Endodermal cell (in vitro differentiated cells): ENCODE measurements at regions not wholly inside any gene's neighbourhood (a gene's known extent, or its start where the extent isn't known, plus 50 kb on each side); places are given as distances from the start of the nearest gene placed in this dataset.

Experiments
- DNase-seq: peaks from one replicate; pipeline ENCODE4 v3.0.0-alpha.2; 2017
- H3K27ac ChIP-seq: 2 replicates; pipeline ENCODE4 v1.5.1; 2013; ENCODE audit warnings: mild to moderate bottlenecking, low read depth, low read length, moderate library complexity
- H3K27me3 ChIP-seq: 2 replicates; pipeline ENCODE4 v1.6.1; 2013; ENCODE audit warnings: mild to moderate bottlenecking, low read length, moderate library complexity; ENCODE audit not compliant: insufficient read depth, control insufficient read depth, poor library complexity, severe bottlenecking
- H3K36me3 ChIP-seq: 2 replicates; pipeline ENCODE4 v1.7.0; 2013; ENCODE audit warnings: mild to moderate bottlenecking, low read length, moderate library complexity; ENCODE audit not compliant: control insufficient read depth, insufficient read depth
- H3K4me1 ChIP-seq: one replicate; pipeline ENCODE4 v1.7.0; 2013; ENCODE audit warnings: low read length; ENCODE audit not compliant: control insufficient read depth, insufficient read depth
- H3K4me3 ChIP-seq: 2 replicates; pipeline ENCODE4 v1.5.1; 2013; ENCODE audit warnings: mild to moderate bottlenecking, low read length, moderate library complexity
- H3K9ac ChIP-seq: 2 replicates; pipeline ENCODE4 v1.6.1; 2013; ENCODE audit warnings: mild to moderate bottlenecking, low read length, moderate library complexity; ENCODE audit not compliant: poor library complexity, severe bottlenecking; ENCODE audit errors: extremely low read depth
- H3K9me3 ChIP-seq: 2 replicates; pipeline ENCODE4 v1.6.1; 2013; ENCODE audit warnings: mild to moderate bottlenecking, low read length, moderate library complexity; ENCODE audit not compliant: control insufficient read depth
- H3K27ac Mint-ChIP-seq: 2 replicates; pipeline ENCODE4 v1.8.0; 2020; ENCODE audit warnings: mixed read lengths
- H3K27me3 Mint-ChIP-seq: 2 replicates; pipeline ENCODE4 v1.8.0; 2021; ENCODE audit warnings: mild to moderate bottlenecking, mixed read lengths; ENCODE audit not compliant: insufficient read depth
- H3K36me3 Mint-ChIP-seq: 2 replicates; pipeline ENCODE4 v1.8.0; 2020; ENCODE audit warnings: low read depth, mixed read lengths
- H3K4me1 Mint-ChIP-seq: 2 replicates; pipeline ENCODE4 v1.8.0; 2020; ENCODE audit warnings: mixed read lengths
- H3K4me3 Mint-ChIP-seq: 2 replicates; pipeline ENCODE4 v1.8.0; 2020; ENCODE audit warnings: mild to moderate bottlenecking, moderate library complexity, mixed read lengths
- H3K9me3 Mint-ChIP-seq: 2 replicates; pipeline ENCODE4 v1.8.0; 2020; ENCODE audit warnings: mild to moderate bottlenecking, mixed read lengths
- CTCF ChIP-seq: fragments of 200-600 bp; sonication (generic); conservative IDR thresholded peaks from 2 replicates; pipeline ENCODE4 v1.5.0; 2021; ENCODE audit warnings: antibody characterized with exemption, mild to moderate bottlenecking
- WGBS, 2 experiments: methylation state at CpG; one replicate each; pipeline versions ENCODE4 v1.1.5 to v1.1.7; 2013; ENCODE audit warnings: missing lambda C conversion rate in 2 of 2, mixed read lengths in 1 of 2; ENCODE audit not compliant: insufficient coverage in 1 of 2, insufficient read length in 1 of 2; 5-methylcytosine and 5-hydroxymethylcytosine counted together

- 86 to 90% methylated on average over 3 to 6 of the region's 6 CpGs for WGBS, 2 experiments
- Mint-ChIP-seq H3K27me3 (no peaks in the 10 kb centered on the region), H3K4me3 (no peak overlapping the region), H3K9me3 (no peaks in the 10 kb centered on the region), H3K36me3 (no peaks in the 10 kb centered on the region), H3K4me1 (peaks cover 4% of the 10 kb centered on the region), H3K27ac (no peak overlapping the region)
- H3K9me3 ChIP-seq = no peaks in the 10 kb centered on the region
- no peaks in the 10 kb centered on the region for H3K36me3 ChIP-seq
- no peak overlapping the region for H3K4me3 ChIP-seq
- no peaks in the 10 kb centered on the region for H3K4me1 ChIP-seq
- no peak for TF ChIP-seq CTCF
- H3K27me3 ChIP-seq = no peaks in the 10 kb centered on the region
- no peak for DNase-seq
- no peak overlapping the region for H3K9ac ChIP-seq
- no peak overlapping the region for H3K27ac ChIP-seq
These were observed 142.3 kb upstream of the TMCC3 start for GRCh38 chr12:94792693-94793092.

- H3K27ac ChIP-seq = no peak overlapping the region
- H3K4me3 ChIP-seq = no peak overlapping the region
- Mint-ChIP-seq H3K4me3 (no peak overlapping the region), H3K4me1 (peaks cover 4% of the 10 kb centered on the region), H3K9me3 (no peaks in the 10 kb centered on the region), H3K27me3 (no peaks in the 10 kb centered on the region), H3K27ac (no peak overlapping the region), H3K36me3 (no peaks in the 10 kb centered on the region)
- H3K9me3 ChIP-seq = no peaks in the 10 kb centered on the region
- DNase-seq = no peak
- no peaks in the 10 kb centered on the region for H3K27me3 ChIP-seq
- H3K4me1 ChIP-seq = no peaks in the 10 kb centered on the region
- no peaks in the 10 kb centered on the region for H3K36me3 ChIP-seq
- H3K9ac ChIP-seq = no peak overlapping the region
- WGBS, 2 experiments = 90 to 93% methylated on average over 11 to 13 of the region's 16 CpGs
- no peak for TF ChIP-seq CTCF
These were observed 141.6 kb upstream of the TMCC3 start for GRCh38 chr12:94791933-94792332.

- Histone ChIP-seq H3K27me3 (no peaks in the 10 kb centered on the region), H3K9ac (no peak overlapping the region), H3K4me3 (no peak overlapping the region), H3K36me3 (no peaks in the 10 kb centered on the region), H3K9me3 (no peaks in the 10 kb centered on the region), H3K27ac (no peak overlapping the region), H3K4me1 (no peaks in the 10 kb centered on the region)
- Mint-ChIP-seq H3K4me1 (peaks cover 4% of the 10 kb centered on the region), H3K4me3 (no peak overlapping the region), H3K36me3 (no peaks in the 10 kb centered on the region), H3K27ac (no peak overlapping the region), H3K27me3 (no peaks in the 10 kb centered on the region), H3K9me3 (no peaks in the 10 kb centered on the region)
- 85 to 88% methylated on average over 3 of the region's 3 CpGs for WGBS, 2 experiments
- no peak for DNase-seq
- TF ChIP-seq CTCF = no peak
These were observed 140.5 kb upstream of the TMCC3 start for GRCh38 chr12:94790825-94791224.
